Hepatocyte (in vitro differentiated cells): ENCODE measurements at regions not wholly inside any gene's neighbourhood (a gene's known extent, or its start where the extent isn't known, plus 50 kb on each side); places are given as distances from the start of the nearest gene placed in this dataset.

Source experiments
- DNase-seq: peaks from one replicate; pipeline ENCODE4 v3.0.0-alpha.2; 2016; ENCODE audit warnings: low spot score
- H2AFZ ChIP-seq: fragments of 200-600 bp; sonication (generic); 2 replicates; pipeline ENCODE4 v1.6.0; 2016; ENCODE audit warnings: antibody characterized with exemption, mild to moderate bottlenecking
- H3K27ac ChIP-seq: fragments of 200-600 bp; sonication (generic); 2 replicates; pipeline ENCODE4 v1.5.1; 2016; ENCODE audit warnings: mild to moderate bottlenecking
- H3K27me3 ChIP-seq: fragments of 200-600 bp; sonication (generic); 2 replicates; pipeline ENCODE4 v1.6.1; 2016
- H3K36me3 ChIP-seq: fragments of 200-600 bp; sonication (generic); replicated peaks from 2 replicates; pipeline ENCODE4 v1.5.1; 2016; ENCODE audit warnings: low read depth; ENCODE audit not compliant: insufficient read depth
- H3K4me1 ChIP-seq: fragments of 200-600 bp; sonication (generic); 2 replicates; pipeline ENCODE4 v1.5.1; 2016; ENCODE audit warnings: mild to moderate bottlenecking, moderate library complexity; ENCODE audit not compliant: insufficient read depth
- H3K4me2 ChIP-seq: fragments of 200-600 bp; sonication (generic); 2 replicates; pipeline ENCODE4 v1.6.0; 2016
- H3K4me3 ChIP-seq: fragments of 200-600 bp; sonication (generic); 2 replicates; pipeline ENCODE4 v1.5.1; 2016; ENCODE audit warnings: mild to moderate bottlenecking
- H3K79me2 ChIP-seq: fragments of 200-600 bp; sonication (generic); 2 replicates; pipeline ENCODE4 v1.6.0; 2017; ENCODE audit warnings: mild to moderate bottlenecking
- H3K9me2 ChIP-seq: fragments of 200-600 bp; sonication (generic); replicated peaks from 2 replicates; pipeline ENCODE4 v1.6.0; 2017; ENCODE audit warnings: mild to moderate bottlenecking; ENCODE audit not compliant: insufficient read depth
- H3K9me3 ChIP-seq: fragments of 200-600 bp; sonication (generic); 2 replicates; pipeline ENCODE4 v1.5.1; 2016; ENCODE audit warnings: low read depth, mild to moderate bottlenecking
- H4K20me1 ChIP-seq: fragments of 200-600 bp; sonication (generic); 2 replicates; pipeline ENCODE4 v1.6.0; 2016; ENCODE audit warnings: mild to moderate bottlenecking; ENCODE audit not compliant: insufficient read depth, poor library complexity, severe bottlenecking
- CTCF ChIP-seq: fragments of 200-600 bp; sonication (generic); IDR thresholded peaks from 2 replicates; pipeline ENCODE4 v1.5.1; 2016; ENCODE audit warnings: antibody characterized with exemption, mild to moderate bottlenecking; ENCODE audit not compliant: poor library complexity
- EZH2 ChIP-seq: fragments of 200-600 bp; sonication (generic); IDR thresholded peaks from 2 replicates; pipeline ENCODE4 v1.6.1; 2016; ENCODE audit warnings: antibody characterized with exemption, mild to moderate bottlenecking, borderline replicate concordance
- EZH2phosphoT487 ChIP-seq: fragments of 200-600 bp; sonication (generic); IDR thresholded peaks from one replicate; pipeline ENCODE4 v1.6.1; 2018; ENCODE audit warnings: antibody characterized with exemption, mild to moderate bottlenecking, low read depth, moderate library complexity; ENCODE audit not compliant: unreplicated experiment, severe bottlenecking
- whole genome bisulfite sequencing: methylation state at CpG from one replicate; pipeline ENCODE4 v1.1.6; 2016; ENCODE audit warnings: low lambda C conversion rate; ENCODE audit errors: missing lambda C conversion rate; 5-methylcytosine and 5-hydroxymethylcytosine counted together

GRCh38 chr4:82216219-82216618 is 157.6 kb downstream of the HNRNPD start:
- no peaks in the 10 kb centered on the region for H3K4me1 ChIP-seq
- no peaks in the 10 kb centered on the region for H4K20me1 ChIP-seq
- H3K27me3 ChIP-seq, result no peaks in the 10 kb centered on the region
- TF ChIP-seq EZH2, result no peak
- no peak for TF ChIP-seq EZH2phosphoT487
- TF ChIP-seq CTCF, result no peak
- H3K4me2 ChIP-seq, result no peak overlapping the region
- no peaks in the 10 kb centered on the region for H3K9me3 ChIP-seq
- H3K36me3 ChIP-seq, result no peaks in the 10 kb centered on the region
- H2AFZ ChIP-seq, result no peak overlapping the region
- H3K79me2 ChIP-seq, result no peaks in the 10 kb centered on the region
- no peak for DNase-seq
- no peak overlapping the region for H3K27ac ChIP-seq
- no peak overlapping the region for H3K4me3 ChIP-seq
- H3K9me2 ChIP-seq, result no peaks in the 10 kb centered on the region
- 94% methylated on average over 2 of the region's 2 CpGs for WGBS

GRCh38 chr4:82215800-82216199 is 158.0 kb downstream of the HNRNPD start:
- Histone ChIP-seq H3K9me2 (no peaks in the 10 kb centered on the region), H3K79me2 (no peaks in the 10 kb centered on the region), H3K27ac (no peak overlapping the region), H3K4me3 (no peak overlapping the region), H4K20me1 (no peaks in the 10 kb centered on the region), H3K4me1 (no peaks in the 10 kb centered on the region), H3K36me3 (no peaks in the 10 kb centered on the region), H3K4me2 (no peak overlapping the region), H3K9me3 (no peaks in the 10 kb centered on the region), H2AFZ (no peak overlapping the region), H3K27me3 (no peaks in the 10 kb centered on the region)
- TF ChIP-seq EZH2 (no peak), CTCF (no peak), EZH2phosphoT487 (no peak)
- no peak for DNase-seq

- Histone ChIP-seq H3K4me2 (no peak overlapping the region), H3K27ac (no peak overlapping the region), H3K4me3 (no peak overlapping the region), H2AFZ (no peak overlapping the region), H3K27me3 (no peaks in the 10 kb centered on the region), H3K79me2 (no peaks in the 10 kb centered on the region), H3K9me2 (no peaks in the 10 kb centered on the region), H3K4me1 (no peaks in the 10 kb centered on the region), H4K20me1 (no peaks in the 10 kb centered on the region), H3K9me3 (no peaks in the 10 kb centered on the region), H3K36me3 (no peaks in the 10 kb centered on the region)
- TF ChIP-seq EZH2 (no peak), CTCF (no peak), EZH2phosphoT487 (no peak)
- no peak for DNase-seq
- WGBS, result 100% methylated on average over 1 of the region's 1 CpG
These were observed 158.8 kb downstream of the HNRNPD start for GRCh38 chr4:82215039-82215438.
